T-helper 1 cell treated with Interleukin-12 subunit alpha and Interleukin-12 subunit beta and Interleukin-4 antibody, amounts not matched to agents 30 μg/mL and 1 μg/mL, for 36 hours (primary cell): ENCODE measurements at regions not wholly inside any gene's neighbourhood (a gene's known extent, or its start where the extent isn't known, plus 50 kb on each side); places are given as distances from the start of the nearest gene placed in this dataset.

Experiments used
- H3K27ac Mint-ChIP-seq: one replicate; pipeline ENCODE4 v1.8.0; 2021; ENCODE audit warnings: mild to moderate bottlenecking, mixed read lengths
- H3K27me3 Mint-ChIP-seq: one replicate; pipeline ENCODE4 v1.8.0; 2021; ENCODE audit warnings: low read depth, mixed read lengths
- H3K36me3 Mint-ChIP-seq: one replicate; pipeline ENCODE4 v1.8.0; 2021; ENCODE audit warnings: low read depth, mixed read lengths
- H3K4me1 Mint-ChIP-seq: one replicate; pipeline ENCODE4 v1.8.0; 2021; ENCODE audit warnings: low read depth, mixed read lengths
- H3K4me3 Mint-ChIP-seq: one replicate; pipeline ENCODE4 v1.8.0; 2021; ENCODE audit warnings: mild to moderate bottlenecking, moderate library complexity, mixed read lengths
- H3K9me3 Mint-ChIP-seq: one replicate; pipeline ENCODE4 v1.8.0; 2021; ENCODE audit warnings: mixed read lengths

GRCh38 chr14:62181591-62181990, 419.4 kb downstream of the SNAPC1 start:
- Mint-ChIP-seq H3K27ac (no peak overlapping the region), H3K36me3 (no peaks in the 10 kb centered on the region), H3K27me3 (peaks cover 5% of the 10 kb centered on the region), H3K4me1 (no peaks in the 10 kb centered on the region), H3K4me3 (no peak overlapping the region), H3K9me3 (no peaks in the 10 kb centered on the region)

DNA sequence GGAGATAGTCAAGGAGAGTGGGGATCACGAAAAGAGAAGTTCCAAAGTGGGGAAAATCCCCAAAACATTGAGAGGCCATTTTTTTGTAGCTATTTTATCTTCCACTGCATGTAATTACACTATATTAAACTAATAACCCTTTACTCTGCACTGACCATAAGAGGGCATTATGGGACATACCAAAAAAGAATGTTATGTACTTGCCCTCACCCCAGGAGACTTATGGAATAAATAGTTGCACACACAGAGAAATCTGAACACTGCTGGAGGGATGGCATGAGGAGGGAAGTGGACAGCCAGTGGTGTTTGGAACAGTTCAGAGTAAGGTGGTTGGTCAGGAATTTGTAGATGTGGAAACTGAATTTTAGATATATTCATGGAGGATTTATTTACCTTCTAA, 422.9 kb downstream of the SNAPC1 start:
- Mint-ChIP-seq H3K36me3 (no peaks in the 10 kb centered on the region), H3K4me3 (no peak overlapping the region), H3K9me3 (no peaks in the 10 kb centered on the region)

GRCh38 chr14:62187265-62187664, 425.0 kb downstream of the SNAPC1 start:
- no peaks in the 10 kb centered on the region for H3K9me3 Mint-ChIP-seq
- no peaks in the 10 kb centered on the region for H3K36me3 Mint-ChIP-seq
- peaks cover 10% of the 10 kb centered on the region for H3K27me3 Mint-ChIP-seq
- no peak overlapping the region for H3K4me3 Mint-ChIP-seq
- no peak overlapping the region for H3K27ac Mint-ChIP-seq
- no peaks in the 10 kb centered on the region for H3K4me1 Mint-ChIP-seq

More for the DNA sequence above, 422.9 kb downstream of the SNAPC1 start:
- no peak overlapping the region for H3K27ac Mint-ChIP-seq
- H3K4me1 Mint-ChIP-seq, result no peaks in the 10 kb centered on the region
- H3K27me3 Mint-ChIP-seq, result peaks cover 5% of the 10 kb centered on the region

GRCh38 chr14:62189698-62190097, 427.5 kb downstream of the SNAPC1 start:
- no peak overlapping the region for H3K27ac Mint-ChIP-seq
- H3K9me3 Mint-ChIP-seq, result no peaks in the 10 kb centered on the region
- no peaks in the 10 kb centered on the region for H3K36me3 Mint-ChIP-seq
- no peaks in the 10 kb centered on the region for H3K4me1 Mint-ChIP-seq
- peaks cover 5% of the 10 kb centered on the region for H3K27me3 Mint-ChIP-seq
- H3K4me3 Mint-ChIP-seq, result no peak overlapping the region

GRCh38 chr14:62206456-62206855, 444.2 kb downstream of the SNAPC1 start:
- Mint-ChIP-seq H3K4me1 (no peaks in the 10 kb centered on the region), H3K27me3 (peaks cover 5% of the 10 kb centered on the region), H3K9me3 (no peaks in the 10 kb centered on the region), H3K27ac (no peak overlapping the region), H3K4me3 (no peak overlapping the region), H3K36me3 (no peaks in the 10 kb centered on the region)

GRCh38 chr14:62209287-62209899, 447.2 kb downstream of the SNAPC1 start:
- no peak overlapping the region for H3K4me3 Mint-ChIP-seq
- no peaks in the 10 kb centered on the region for H3K4me1 Mint-ChIP-seq
- H3K27me3 Mint-ChIP-seq, result no peaks in the 10 kb centered on the region
- no peaks in the 10 kb centered on the region for H3K9me3 Mint-ChIP-seq
- no peaks in the 10 kb centered on the region for H3K36me3 Mint-ChIP-seq
- no peak overlapping the region for H3K27ac Mint-ChIP-seq

DNA sequence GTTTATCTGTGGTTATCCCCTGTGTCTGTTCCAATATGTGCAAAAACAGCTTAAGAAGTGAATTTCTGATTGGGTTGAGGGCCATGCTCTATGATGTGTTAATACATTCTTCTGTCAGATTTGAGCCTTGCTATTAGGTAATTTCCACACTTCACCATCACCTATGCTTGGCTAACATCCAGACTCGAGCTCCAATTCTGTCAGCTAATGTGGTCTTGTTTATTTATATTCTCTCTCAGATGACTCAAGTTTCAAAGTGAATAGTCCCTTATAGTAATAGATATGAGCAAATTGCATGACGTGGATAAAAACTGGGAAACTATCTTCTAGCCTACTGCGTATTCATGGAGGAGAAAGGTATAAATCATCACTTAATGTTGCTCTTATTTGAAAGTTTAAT, 451.3 kb downstream of the SNAPC1 start:
- Mint-ChIP-seq H3K9me3 (no peaks in the 10 kb centered on the region), H3K4me1 (no peaks in the 10 kb centered on the region), H3K27ac (no peak overlapping the region), H3K36me3 (no peaks in the 10 kb centered on the region), H3K27me3 (no peaks in the 10 kb centered on the region), H3K4me3 (no peak overlapping the region)

DNA sequence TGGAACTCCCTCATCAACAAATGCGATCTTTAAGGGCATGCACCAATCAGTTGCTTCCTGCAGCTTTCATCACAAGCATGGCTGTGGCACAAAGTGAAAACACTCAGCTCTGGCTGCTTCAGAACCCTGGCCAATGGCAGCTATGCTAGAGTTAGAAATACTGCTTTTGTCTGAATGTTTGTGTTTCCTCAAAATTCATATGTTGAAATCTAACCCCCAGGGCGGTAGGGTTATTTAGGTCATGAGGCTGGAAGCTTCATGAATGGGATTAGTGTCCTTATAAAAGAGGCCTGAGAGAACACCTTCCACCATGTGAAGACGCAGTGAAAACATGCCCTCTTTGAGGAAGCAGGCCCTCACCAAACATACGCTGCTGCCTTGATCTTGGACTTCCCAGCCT, 453.9 kb downstream of the SNAPC1 start:
- Mint-ChIP-seq H3K27me3 (no peaks in the 10 kb centered on the region), H3K4me1 (no peaks in the 10 kb centered on the region), H3K9me3 (no peaks in the 10 kb centered on the region), H3K36me3 (no peaks in the 10 kb centered on the region), H3K27ac (no peak overlapping the region), H3K4me3 (no peak overlapping the region)

- Mint-ChIP-seq H3K9me3 (peaks cover 20% of the 10 kb centered on the region), H3K36me3 (no peaks in the 10 kb centered on the region), H3K27me3 (no peaks in the 10 kb centered on the region), H3K4me3 (no peak overlapping the region), H3K27ac (no peak overlapping the region), H3K4me1 (no peaks in the 10 kb centered on the region)
Observed at GRCh38 chr14:62234849-62235248, 472.6 kb downstream of the SNAPC1 start.

DNA sequence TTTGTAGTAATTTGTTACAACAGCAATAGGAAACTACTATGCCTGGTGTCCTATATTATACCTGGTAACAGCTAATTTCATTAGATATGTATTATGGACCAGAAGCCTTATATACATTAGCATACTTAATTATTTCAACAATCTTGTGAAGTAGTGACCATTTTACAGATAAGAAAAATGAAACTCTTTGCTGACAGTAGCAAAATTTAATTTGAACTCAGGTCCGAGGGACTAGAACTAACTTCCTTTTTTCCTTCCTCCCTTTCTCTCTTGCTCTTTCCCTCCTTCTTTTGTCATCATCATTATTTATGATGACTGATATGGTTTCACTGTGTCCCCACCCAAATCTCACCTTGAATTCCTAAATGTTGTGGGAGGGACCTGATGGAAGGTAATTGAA, 482.0 kb downstream of the SNAPC1 start:
- Mint-ChIP-seq H3K4me1 (no peaks in the 10 kb centered on the region), H3K9me3 (no peaks in the 10 kb centered on the region), H3K27me3 (no peaks in the 10 kb centered on the region)

GRCh38 chr14:62247266-62247665, 485.0 kb downstream of the SNAPC1 start:
- H3K4me1 Mint-ChIP-seq, result no peaks in the 10 kb centered on the region
- no peaks in the 10 kb centered on the region for H3K9me3 Mint-ChIP-seq
- no peak overlapping the region for H3K27ac Mint-ChIP-seq
- H3K4me3 Mint-ChIP-seq, result no peak overlapping the region
- H3K36me3 Mint-ChIP-seq, result no peaks in the 10 kb centered on the region
- H3K27me3 Mint-ChIP-seq, result no peaks in the 10 kb centered on the region

More for the DNA sequence above, 482.0 kb downstream of the SNAPC1 start:
- H3K36me3 Mint-ChIP-seq, result no peaks in the 10 kb centered on the region
- no peak overlapping the region for H3K4me3 Mint-ChIP-seq
- no peak overlapping the region for H3K27ac Mint-ChIP-seq

GRCh38 chr14:62251237-62251636, 489.0 kb downstream of the SNAPC1 start:
- Mint-ChIP-seq H3K27me3 (no peaks in the 10 kb centered on the region), H3K4me1 (no peaks in the 10 kb centered on the region), H3K27ac (no peak overlapping the region), H3K9me3 (no peaks in the 10 kb centered on the region), H3K36me3 (no peaks in the 10 kb centered on the region), H3K4me3 (no peak overlapping the region)

GRCh38 chr14:62253171-62253570, 491.0 kb downstream of the SNAPC1 start:
- Mint-ChIP-seq H3K36me3 (no peaks in the 10 kb centered on the region), H3K9me3 (no peaks in the 10 kb centered on the region), H3K27me3 (no peaks in the 10 kb centered on the region), H3K4me1 (no peaks in the 10 kb centered on the region), H3K27ac (no peak overlapping the region), H3K4me3 (no peak overlapping the region)

DNA sequence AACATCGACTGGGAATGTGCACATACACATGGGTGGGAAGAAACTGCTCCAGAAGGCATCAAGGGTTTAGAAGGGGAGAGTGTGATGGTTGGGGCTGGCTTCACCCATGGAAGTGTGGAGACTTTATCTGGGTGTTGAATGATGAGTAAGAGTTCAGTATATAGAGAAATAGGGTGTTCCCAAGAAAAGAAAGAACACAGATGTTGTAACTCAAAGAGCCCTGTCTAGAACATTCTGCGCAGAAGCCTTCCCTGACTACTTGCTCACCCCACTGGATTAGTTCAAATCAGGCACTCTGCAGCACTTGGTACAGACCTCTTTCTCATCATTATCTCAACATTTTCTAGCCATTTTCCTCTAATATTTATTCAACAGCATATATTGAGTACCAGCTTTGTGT, 491.7 kb downstream of the SNAPC1 start:
- Mint-ChIP-seq H3K36me3 (no peaks in the 10 kb centered on the region), H3K4me1 (no peaks in the 10 kb centered on the region), H3K27ac (no peak overlapping the region), H3K9me3 (no peaks in the 10 kb centered on the region), H3K27me3 (no peaks in the 10 kb centered on the region), H3K4me3 (no peak overlapping the region)

DNA sequence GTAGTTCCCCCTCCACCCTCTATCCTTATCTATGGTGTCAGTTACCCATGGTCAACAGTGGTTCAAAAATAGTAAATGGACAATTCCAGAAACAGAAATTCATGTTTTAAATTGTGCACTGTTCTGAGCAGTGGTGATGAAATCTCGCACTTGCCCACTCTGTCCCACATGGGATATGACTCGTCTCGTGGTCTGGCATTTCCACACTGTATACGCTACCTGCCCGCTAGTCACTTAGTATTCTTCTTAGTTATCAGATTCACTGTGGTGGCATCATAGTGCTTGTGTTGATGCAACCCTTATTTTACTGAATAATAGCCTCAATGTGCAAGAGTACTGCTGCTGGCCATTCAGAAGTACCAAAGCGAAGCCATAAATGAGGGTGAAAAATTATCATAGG, 507.0 kb downstream of the SNAPC1 start:
- Mint-ChIP-seq H3K4me3 (no peak overlapping the region), H3K27ac (no peak overlapping the region), H3K36me3 (no peaks in the 10 kb centered on the region), H3K27me3 (no peaks in the 10 kb centered on the region), H3K4me1 (no peaks in the 10 kb centered on the region), H3K9me3 (no peaks in the 10 kb centered on the region)

- Mint-ChIP-seq H3K4me1 (no peaks in the 10 kb centered on the region), H3K9me3 (no peaks in the 10 kb centered on the region), H3K27me3 (no peaks in the 10 kb centered on the region), H3K27ac (no peak overlapping the region), H3K4me3 (no peak overlapping the region), H3K36me3 (no peaks in the 10 kb centered on the region)
Observed at GRCh38 chr14:62270236-62270635, 508.0 kb downstream of the SNAPC1 start.
